Stimulated activated effector memory CD8-positive, alpha-beta T cell treated with anti-CD3 and anti-CD28 coated beads, Interleukin-12 subunit alpha, Interleukin-12 subunit beta, amount 100 ng/mL, for 72 hours (primary cell): ENCODE measurements at regions not wholly inside any gene's neighbourhood (a gene's known extent, or its start where the extent isn't known, plus 50 kb on each side); places are given as distances from the start of the nearest gene placed in this dataset.
"Not testable (repeated sequence)": the region's sequence is repeated elsewhere in the genome, so short reads cannot be mapped to it uniquely, and the experiment has no call there.

ENCODE experiments used
- ATAC-seq: fragments of 150-1000 bp; cut with Tn5 transposase; 2 replicates; pipeline ENCODE4 v1.10.0; 2021
- DNase-seq, 2 donors: peaks; one replicate each; pipeline ENCODE4 v3.0.0; 2021 to 2022; ENCODE audit warnings: low spot score in 2 of 2
- H3K27ac Mint-ChIP-seq: one replicate; pipeline ENCODE4 v1.8.0; 2022; ENCODE audit warnings: mild to moderate bottlenecking, mixed read lengths
- H3K36me3 Mint-ChIP-seq: one replicate; pipeline ENCODE4 v1.8.0; 2022; ENCODE audit warnings: mild to moderate bottlenecking, mixed read lengths
- H3K4me1 Mint-ChIP-seq: one replicate; pipeline ENCODE4 v1.8.0; 2022; ENCODE audit warnings: mixed read lengths
- H3K4me3 Mint-ChIP-seq: one replicate; pipeline ENCODE4 v1.8.0; 2022; ENCODE audit warnings: mild to moderate bottlenecking, mixed read lengths
- H3K9me3 Mint-ChIP-seq: one replicate; pipeline ENCODE4 v1.8.0; 2022; ENCODE audit warnings: mixed read lengths

DNA sequence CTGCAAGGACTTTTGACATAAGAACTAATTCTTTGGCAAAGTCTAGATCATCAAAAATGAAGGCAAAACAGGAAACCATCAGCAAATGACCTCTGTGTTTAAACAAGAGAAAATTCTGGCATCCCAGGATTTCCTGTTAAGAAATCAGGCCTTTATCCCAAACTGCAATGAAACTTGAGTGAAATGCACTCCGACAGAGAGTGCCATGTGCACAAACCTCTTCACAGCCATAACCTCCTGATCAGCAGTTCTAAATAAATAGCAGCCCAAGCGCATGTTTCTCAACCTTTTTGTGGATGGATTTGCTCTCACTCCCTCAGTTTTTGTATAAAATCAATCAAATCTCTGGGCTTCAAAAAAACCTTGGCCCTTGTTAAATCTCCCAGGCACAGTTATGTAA, 107.7 kb upstream of the EEPD1 start:
- Mint-ChIP-seq H3K4me1 (no peaks in the 10 kb centered on the region), H3K36me3 (no peaks in the 10 kb centered on the region), H3K9me3 (no peaks in the 10 kb centered on the region), H3K27ac (no peak overlapping the region), H3K4me3 (no peak overlapping the region)
- DNase-seq (no peak), ATAC-seq (no peak)

DNA sequence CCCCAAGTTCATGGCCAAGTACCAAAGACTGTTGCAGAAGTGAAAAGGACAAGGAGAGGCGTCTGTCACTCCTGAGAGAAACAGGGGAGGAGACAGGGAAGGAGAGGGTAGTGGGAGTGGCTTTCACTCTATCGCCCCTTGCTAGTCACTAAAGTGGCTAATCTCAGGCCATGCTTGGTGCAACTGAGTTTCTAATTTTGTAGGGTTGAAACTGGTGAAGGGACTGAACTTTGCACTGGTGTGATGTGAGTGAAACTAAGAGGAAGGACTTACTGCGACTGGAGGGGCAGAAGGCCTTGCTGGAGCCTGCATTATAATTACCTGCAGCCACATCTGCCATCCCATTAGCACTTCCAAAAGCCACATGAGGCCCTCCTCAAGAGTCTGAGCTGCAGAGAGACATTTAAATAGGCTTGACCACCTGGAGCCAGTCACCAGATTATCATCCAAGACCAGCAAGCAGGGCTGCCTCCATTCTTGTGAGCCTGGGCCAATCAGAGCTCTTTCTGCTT, 107.2 kb upstream of the EEPD1 start:
- Mint-ChIP-seq H3K9me3 (no peaks in the 10 kb centered on the region), H3K4me1 (no peaks in the 10 kb centered on the region), H3K27ac (no peak overlapping the region), H3K4me3 (no peak overlapping the region), H3K36me3 (no peaks in the 10 kb centered on the region)
- ATAC-seq (no peak), DNase-seq (no peak)

DNA sequence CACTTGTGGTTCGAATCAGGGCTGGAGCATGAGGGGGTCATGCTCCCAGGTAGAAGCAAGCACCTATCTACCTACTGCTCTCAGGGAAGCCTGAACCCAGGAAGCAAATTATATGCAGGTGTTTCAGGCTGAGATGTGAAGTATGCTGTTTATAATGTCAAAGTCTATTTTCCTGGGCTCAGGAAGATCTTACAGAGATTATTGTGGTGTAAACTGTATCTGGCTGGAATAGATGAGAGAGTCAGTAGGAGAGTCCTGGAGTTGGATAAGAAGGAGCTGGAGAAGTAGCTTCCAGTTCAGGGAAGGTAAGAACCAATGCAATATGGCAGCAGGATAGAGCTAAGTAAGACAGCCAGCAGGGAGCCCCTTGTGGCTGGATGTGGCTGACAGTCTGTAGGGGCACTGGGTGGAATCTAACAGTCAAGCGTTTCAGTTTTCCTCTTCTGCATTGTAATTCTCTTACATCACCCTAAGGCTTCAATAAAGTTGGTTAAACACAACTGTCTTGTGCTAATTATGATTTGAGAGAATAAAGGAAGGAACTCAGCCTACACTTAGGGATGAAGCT, 105.9 kb upstream of the EEPD1 start:
- no peak for DNase-seq
- no peaks in the 10 kb centered on the region for H3K9me3 Mint-ChIP-seq
- no peak overlapping the region for H3K27ac Mint-ChIP-seq
- ATAC-seq, result peak; percentile 19
- no peaks in the 10 kb centered on the region for H3K36me3 Mint-ChIP-seq
- H3K4me3 Mint-ChIP-seq, result no peak overlapping the region
- H3K4me1 Mint-ChIP-seq, result no peaks in the 10 kb centered on the region

DNA sequence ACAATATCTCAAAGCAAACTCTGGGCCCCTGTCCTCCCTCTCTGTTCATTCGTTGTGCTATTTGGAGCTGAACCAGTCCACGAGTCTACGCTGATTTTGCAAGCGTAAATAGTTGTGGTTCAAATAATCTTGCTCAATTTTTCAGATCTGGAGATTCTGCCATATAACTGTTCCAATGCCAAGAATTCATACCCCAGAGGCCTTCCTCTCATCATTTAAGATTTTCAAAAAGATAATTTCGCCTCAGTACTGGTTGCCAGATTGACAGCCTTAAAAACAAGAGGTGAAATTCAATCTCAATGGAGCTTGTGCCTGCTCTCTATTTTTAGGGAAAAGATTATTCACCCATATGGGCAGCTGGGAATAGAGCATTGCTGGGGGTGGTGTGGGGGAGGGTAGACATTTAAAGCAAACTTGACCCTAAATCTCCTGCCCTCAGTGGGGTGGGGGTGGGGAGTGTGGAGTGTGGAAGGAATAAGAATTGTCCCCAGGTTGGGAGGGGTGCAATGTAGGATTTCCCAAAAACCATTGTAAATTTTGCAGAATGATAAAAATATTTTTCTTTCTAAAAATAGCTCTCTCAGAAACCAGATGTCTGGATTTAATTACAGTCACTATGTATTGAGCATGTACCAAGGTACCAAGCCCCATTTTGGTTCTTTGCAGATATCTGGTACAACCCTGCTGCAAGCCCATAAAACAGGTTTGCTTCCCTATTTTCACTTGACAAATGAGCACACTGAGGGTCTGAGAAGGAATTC, 104.7 kb upstream of the EEPD1 start:
- no peaks in the 10 kb centered on the region for H3K4me1 Mint-ChIP-seq
- H3K36me3 Mint-ChIP-seq, result no peaks in the 10 kb centered on the region
- no peak overlapping the region for H3K4me3 Mint-ChIP-seq
- DNase-seq (no peak), ATAC-seq (no peak)
- no peaks in the 10 kb centered on the region for H3K9me3 Mint-ChIP-seq
- H3K27ac Mint-ChIP-seq, result no peak overlapping the region

DNA sequence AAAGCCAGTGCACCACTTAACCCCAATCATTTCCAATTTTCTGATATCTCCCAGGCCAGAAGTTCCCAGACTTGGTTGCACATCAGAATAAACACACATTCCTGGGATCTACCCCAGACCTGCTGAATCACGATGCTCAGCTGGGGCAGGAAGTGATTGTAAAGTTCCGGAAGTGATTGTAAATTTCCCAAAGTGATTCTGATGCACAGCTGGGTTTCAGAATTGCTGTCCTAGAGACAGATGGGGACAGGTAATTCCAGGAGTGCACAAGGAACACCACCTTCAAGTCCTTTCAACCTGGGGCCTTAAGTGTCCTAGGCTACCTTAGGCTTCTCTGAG, 104.2 kb upstream of the EEPD1 start:
- no peaks in the 10 kb centered on the region for H3K4me1 Mint-ChIP-seq
- no peak for ATAC-seq
- DNase-seq, result no peak
- no peaks in the 10 kb centered on the region for H3K36me3 Mint-ChIP-seq
- H3K9me3 Mint-ChIP-seq, result no peaks in the 10 kb centered on the region
- H3K4me3 Mint-ChIP-seq, result no peak overlapping the region
- H3K27ac Mint-ChIP-seq, result no peak overlapping the region

DNA sequence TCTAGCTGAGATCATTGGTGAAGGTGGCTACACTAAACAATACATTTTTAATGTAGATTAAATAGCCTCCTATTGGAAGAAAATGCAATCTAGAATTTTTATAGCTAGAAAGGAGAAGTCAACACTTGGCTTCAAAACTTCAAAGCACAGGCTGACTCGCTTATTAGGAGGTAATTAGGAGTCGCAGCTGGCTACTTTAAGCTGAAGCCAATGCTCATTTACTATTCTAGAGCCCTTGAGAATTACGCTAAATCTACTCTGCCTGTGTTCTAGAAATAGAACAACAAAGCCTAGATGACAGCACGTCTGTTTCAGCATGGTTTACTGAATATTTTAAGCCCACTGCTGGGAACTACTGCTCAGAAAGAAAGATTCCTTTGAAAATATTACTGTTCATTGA, 101.6 kb upstream of the EEPD1 start:
- no peak overlapping the region for H3K4me3 Mint-ChIP-seq
- H3K36me3 Mint-ChIP-seq, result no peaks in the 10 kb centered on the region
- no peak for DNase-seq
- no peaks in the 10 kb centered on the region for H3K4me1 Mint-ChIP-seq
- H3K27ac Mint-ChIP-seq, result no peak overlapping the region
- H3K9me3 Mint-ChIP-seq, result no peaks in the 10 kb centered on the region
- ATAC-seq, result no peak

DNA sequence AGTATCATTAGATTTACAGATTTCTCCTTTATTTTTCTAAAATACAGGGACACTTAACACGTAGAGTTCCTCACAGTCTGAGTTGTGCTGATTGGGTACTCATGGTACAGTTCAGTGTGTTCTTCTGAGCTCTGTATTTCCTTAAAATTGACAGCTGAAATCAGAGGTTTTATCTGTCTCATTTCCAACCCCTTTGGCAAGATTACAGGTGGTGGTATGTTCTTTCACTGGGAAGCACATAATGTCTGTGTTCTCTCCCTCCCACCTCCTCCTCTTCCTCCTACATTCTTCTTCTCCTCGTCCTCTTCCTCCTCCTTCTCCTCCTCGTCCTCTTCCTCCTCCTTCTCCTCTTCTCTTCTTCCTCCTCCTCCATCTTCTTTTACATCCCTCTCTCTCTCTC, 99.5 kb upstream of the EEPD1 start:
- H3K36me3 Mint-ChIP-seq, result no peaks in the 10 kb centered on the region
- H3K4me1 Mint-ChIP-seq, result no peaks in the 10 kb centered on the region
- no peak overlapping the region for H3K4me3 Mint-ChIP-seq
- no peaks in the 10 kb centered on the region for H3K9me3 Mint-ChIP-seq
- ATAC-seq (no peak), DNase-seq (no peak)
- no peak overlapping the region for H3K27ac Mint-ChIP-seq

DNA sequence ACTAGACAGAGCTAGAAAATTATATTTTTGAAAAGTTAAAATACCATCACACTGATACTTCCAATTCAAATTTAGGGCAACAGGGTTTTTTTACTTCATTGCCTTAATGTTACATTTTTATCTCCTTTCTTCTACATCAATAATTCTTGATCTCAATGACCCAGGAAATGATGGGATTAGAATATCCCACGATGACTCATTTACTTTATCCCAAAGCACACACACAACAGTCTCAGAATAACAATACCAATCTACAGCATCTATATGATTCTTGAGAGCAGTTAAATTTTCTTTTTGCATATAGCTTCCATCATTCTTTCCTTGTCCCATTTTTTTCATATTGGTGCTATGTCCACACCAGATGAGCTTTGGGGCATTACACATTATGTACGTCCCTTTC, 98.4 kb upstream of the EEPD1 start:
- DNase-seq, result no peak
- no peaks in the 10 kb centered on the region for H3K9me3 Mint-ChIP-seq
- H3K4me1 Mint-ChIP-seq, result no peaks in the 10 kb centered on the region
- no peak for ATAC-seq
- no peak overlapping the region for H3K27ac Mint-ChIP-seq
- H3K4me3 Mint-ChIP-seq, result no peak overlapping the region
- H3K36me3 Mint-ChIP-seq, result no peaks in the 10 kb centered on the region

DNA sequence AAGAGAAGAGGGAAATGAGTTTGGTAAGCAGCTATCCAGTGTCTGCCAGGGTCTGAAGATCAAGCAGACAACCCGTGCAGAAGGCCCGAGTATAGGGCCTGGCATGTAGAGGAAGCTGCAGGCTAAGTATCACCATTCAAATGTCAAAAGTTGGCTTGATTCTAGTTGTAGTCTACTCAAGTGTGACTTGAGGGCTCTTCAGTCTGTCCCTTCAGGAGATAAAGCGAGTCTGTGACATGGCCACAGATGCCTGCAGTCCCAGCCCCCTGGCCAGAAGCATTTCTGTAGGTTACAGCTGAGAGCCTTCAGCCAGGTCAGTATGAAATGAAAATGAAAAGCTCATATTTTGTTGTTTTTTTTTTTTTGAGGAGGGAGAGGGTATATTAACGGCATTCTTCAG, 97.8 kb upstream of the EEPD1 start:
- no peak overlapping the region for H3K4me3 Mint-ChIP-seq
- ATAC-seq, result no peak
- no peak for DNase-seq

DNA sequence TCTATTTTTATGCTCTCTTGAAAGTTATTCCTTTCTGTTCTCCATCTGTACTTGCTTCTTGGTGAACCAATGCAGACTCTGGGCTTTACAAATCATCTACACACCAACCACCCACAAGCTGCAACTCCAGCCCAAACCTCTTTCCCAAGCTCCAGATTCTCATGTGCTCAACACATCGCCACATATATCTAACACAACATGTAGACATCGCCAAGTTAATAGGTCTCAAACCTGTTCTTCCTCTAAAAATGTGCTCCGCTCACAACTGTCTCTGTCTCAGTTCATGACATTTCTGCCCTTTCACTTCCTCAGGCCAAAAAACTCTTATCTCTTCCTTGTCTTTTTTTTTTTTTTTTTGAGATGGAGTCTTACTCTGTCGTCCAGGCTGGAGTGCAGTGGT, 95.7 kb upstream of the EEPD1 start:
- Mint-ChIP-seq H3K9me3 (no peaks in the 10 kb centered on the region), H3K27ac (no peak overlapping the region), H3K36me3 (no peaks in the 10 kb centered on the region), H3K4me1 (no peaks in the 10 kb centered on the region), H3K4me3 (no peak overlapping the region)
- DNase-seq (no peak), ATAC-seq (no peak)

More for the DNA sequence above, 97.8 kb upstream of the EEPD1 start:
- Mint-ChIP-seq H3K4me1 (no peaks in the 10 kb centered on the region), H3K9me3 (no peaks in the 10 kb centered on the region), H3K27ac (no peak overlapping the region), H3K36me3 (no peaks in the 10 kb centered on the region)

DNA sequence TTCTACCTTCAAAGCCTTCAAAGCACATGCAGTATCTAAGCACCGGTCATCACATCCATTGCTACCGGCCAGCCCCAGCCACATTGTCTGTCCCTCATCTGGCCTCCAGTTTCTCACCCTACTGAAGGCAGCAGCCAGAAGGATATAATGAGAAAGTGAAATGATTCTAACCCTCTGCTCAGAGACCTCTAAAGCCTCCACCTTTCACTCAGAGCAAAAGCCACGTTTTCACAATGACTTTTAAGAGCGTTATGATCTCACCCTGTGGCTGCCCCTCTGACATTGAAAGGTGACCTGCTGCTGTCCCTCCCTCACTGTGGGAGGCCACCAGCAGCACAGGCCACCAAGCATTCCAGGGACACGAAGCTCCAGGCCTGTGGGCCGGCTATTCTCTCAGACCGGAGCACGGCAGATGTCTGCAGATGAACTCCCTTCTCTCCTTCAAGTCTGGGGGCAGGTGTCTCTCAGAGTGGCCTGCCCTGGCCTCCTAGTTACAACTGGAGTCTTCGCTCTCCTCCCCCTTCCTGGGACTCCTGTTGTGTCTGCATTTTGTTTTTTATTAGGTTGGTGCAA, 94.9 kb upstream of the EEPD1 start:
- no peak overlapping the region for H3K4me3 Mint-ChIP-seq
- ATAC-seq, result peak; percentile 75
- H3K4me1 Mint-ChIP-seq, result no peaks in the 10 kb centered on the region
- H3K36me3 Mint-ChIP-seq, result no peaks in the 10 kb centered on the region
- DNase-seq, result no peak
- H3K27ac Mint-ChIP-seq, result no peak overlapping the region
- H3K9me3 Mint-ChIP-seq, result no peaks in the 10 kb centered on the region

DNA sequence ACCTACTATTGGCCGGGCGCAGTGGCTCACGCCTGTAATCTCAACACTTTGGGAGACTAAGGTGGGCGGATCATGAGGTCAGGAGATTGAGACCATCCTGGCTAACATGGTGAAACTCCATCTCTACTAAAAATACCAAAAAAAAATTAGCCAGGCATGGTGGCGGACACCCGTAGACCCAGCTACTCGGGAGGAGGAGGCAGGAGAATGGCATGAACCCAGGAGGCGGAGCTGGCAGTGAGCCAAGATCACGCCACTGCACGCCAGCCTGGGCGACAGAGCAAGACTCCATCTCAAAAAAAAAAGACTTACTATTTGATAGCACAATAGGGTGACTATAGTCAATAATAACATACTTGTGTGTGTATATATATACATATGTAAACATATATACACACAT, 92.7 kb upstream of the EEPD1 start:
- DNase-seq, H3K36me3 Mint-ChIP-seq, H3K4me3 Mint-ChIP-seq, H3K27ac Mint-ChIP-seq, H3K9me3 Mint-ChIP-seq, H3K4me1 Mint-ChIP-seq, ATAC-seq: not testable (repeated sequence)

DNA sequence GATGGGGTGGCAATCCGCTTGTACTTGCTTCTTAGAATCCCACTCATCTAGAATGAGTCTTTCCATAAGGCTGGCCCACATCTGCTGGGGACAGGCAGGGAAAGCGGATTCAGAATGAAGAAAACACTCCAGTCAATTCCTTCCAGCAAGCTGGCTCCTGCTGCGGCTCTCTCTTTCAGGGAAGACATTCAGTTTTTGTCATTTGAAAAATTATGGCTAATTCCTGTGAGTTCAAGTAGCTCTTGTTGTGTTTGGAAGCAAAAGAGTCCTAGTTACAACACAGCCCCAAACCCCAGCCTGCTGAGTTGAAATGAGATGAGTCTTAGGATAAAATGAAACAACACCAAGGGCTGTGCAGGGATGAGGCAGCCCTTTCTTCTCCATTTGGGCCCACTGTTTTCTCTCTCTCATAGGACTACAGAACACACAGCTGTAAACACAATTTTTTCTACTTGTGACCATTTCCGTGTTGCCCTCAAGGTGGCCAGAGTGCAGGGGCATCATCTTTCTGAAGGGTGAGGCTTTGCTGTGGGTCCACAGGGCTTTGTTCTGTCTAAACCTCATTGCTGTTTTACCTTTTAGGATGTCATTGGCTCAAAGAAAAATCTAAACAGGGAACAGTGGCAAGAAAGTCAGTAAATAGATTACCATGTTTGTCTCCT, 90.8 kb upstream of the EEPD1 start:
- Mint-ChIP-seq H3K4me1 (no peaks in the 10 kb centered on the region), H3K4me3 (no peak overlapping the region), H3K9me3 (no peaks in the 10 kb centered on the region), H3K27ac (no peak overlapping the region), H3K36me3 (no peaks in the 10 kb centered on the region)
- DNase-seq, result no peak
- ATAC-seq, result no peak

DNA sequence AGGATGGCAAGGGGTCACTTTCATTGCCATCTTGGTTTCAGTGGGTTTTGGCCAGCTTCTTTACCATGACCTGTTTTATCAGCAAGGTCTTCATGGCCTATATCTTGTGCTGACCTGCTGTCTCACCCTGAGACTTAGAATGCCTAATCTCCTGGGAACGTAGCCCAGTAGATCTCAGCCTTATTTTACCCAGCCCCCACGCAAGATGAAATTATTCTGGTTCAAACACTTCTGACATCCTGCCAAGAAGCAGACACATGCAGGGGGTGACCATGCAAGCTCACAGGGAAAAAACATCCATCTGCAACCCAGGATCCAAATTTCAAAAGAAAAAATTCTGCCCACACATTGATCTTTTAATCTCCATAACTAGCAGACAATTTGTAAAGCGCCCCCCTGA, 88.4 kb upstream of the EEPD1 start:
- Mint-ChIP-seq H3K4me1 (no peaks in the 10 kb centered on the region), H3K27ac (no peak overlapping the region), H3K4me3 (no peak overlapping the region), H3K36me3 (no peaks in the 10 kb centered on the region), H3K9me3 (no peaks in the 10 kb centered on the region)
- no peak for ATAC-seq
- no peak for DNase-seq

DNA sequence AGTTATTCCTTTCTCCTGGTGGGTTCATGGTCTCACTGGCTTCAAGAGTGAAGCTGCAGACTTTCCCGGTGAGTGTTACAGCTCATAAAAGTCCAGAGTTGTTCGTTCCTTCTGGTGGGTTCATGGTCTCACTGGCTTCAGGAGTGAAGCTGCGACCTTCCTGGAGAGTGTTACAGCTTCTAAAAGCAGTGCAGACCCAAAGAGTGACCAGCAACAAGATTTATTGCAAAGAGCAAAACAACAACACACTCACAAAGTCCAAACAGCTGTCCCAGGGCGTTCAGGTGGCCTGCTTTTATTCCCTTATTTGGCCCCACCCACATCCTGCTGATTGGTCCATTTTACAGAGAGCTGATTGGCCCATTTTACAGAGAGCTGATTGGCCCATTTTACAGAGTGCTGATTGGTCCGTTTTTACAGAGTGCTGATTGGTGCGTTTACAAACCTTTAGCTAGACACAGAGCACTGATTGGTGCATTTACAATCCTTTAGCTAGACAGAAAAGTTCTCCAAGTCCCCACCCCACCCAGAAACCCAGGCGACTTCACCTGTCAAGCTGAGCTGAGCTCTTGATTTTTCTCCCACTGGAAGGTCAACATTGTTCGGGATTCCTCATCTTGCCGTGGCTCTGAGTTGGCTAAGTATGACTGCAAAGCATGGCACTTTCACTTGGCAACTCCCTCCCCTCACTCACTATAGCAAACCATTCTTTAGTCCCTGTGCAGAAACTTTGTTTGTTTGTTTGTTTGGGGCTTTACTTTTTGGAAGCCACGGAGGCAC, 87.3 kb upstream of the EEPD1 start:
- DNase-seq, H3K36me3 Mint-ChIP-seq, H3K9me3 Mint-ChIP-seq, H3K27ac Mint-ChIP-seq, ATAC-seq, H3K4me3 Mint-ChIP-seq, H3K4me1 Mint-ChIP-seq: not testable (repeated sequence)
